ENCODE measurements at regions not wholly inside any gene's neighbourhood (a gene's known extent, or its start where the extent isn't known, plus 50 kb on each side); places are given as distances from the start of the nearest gene placed in this dataset.

- no peaks in the 10 kb centered on the region for H3K9me3 ChIP-seq (ENCODE audit: control extremely low read depth in 1 of 3, control insufficient read depth in 2 of 3, insufficient read depth in 1 of 3, low read length in 2 of 3)
- H3K4me1 ChIP-seq (ENCODE audit: control insufficient read depth in 2 of 2, insufficient read depth in 2 of 2, low read length in 2 of 2): no peaks in the 10 kb centered on the region
- CTCF ChIA-PET: no interaction called here
- no peak for TF ChIP-seq EZH2 (IDR thresholded peaks at IDR 0.05; ENCODE audit: borderline replicate concordance, insufficient read depth, low read depth, low read length, poor library complexity, severe bottlenecking)
- TF ChIP-seq CTCF (IDR thresholded peaks at IDR 0.05): no peak
- no peak overlapping the region for H2AFZ ChIP-seq (ENCODE audit: insufficient read depth, low read depth, low read length, poor library complexity, severe bottlenecking)
- POLR2A ChIA-PET: no interaction called here
- peaks cover 2% of the 10 kb centered on the region for H3K9me3 Mint-ChIP-seq (ENCODE audit: insufficient read depth)
- no peaks in the 10 kb centered on the region for H3K27me3 ChIP-seq (replicated peaks in 1 of 4; ENCODE audit: control extremely low read depth in 1 of 4, control insufficient read depth in 3 of 4, insufficient read depth in 4 of 4, low read length in 3 of 4)
- H3K4me3 ChIP-seq (ENCODE audit: control extremely low read depth in 1 of 5, extremely low read depth in 1 of 5, insufficient read depth in 1 of 5, low read depth in 2 of 5, low read length in 4 of 5): no peak overlapping the region
- no peaks in the 10 kb centered on the region for H3K79me2 ChIP-seq (ENCODE audit: control insufficient read depth, insufficient read depth, low read length)
- H3K9ac ChIP-seq (ENCODE audit: low read length): no peak overlapping the region
- H3K27ac ChIP-seq (ENCODE audit: low read length in 2 of 2): no peak overlapping the region
- DNase-seq (no peak), ATAC-seq (ENCODE audit: low read depth) (no peak)
- H3K4me2 ChIP-seq (replicated peaks; ENCODE audit: low read depth, low read length, poor library complexity, severe bottlenecking): no peak overlapping the region
- 75% methylated on average over 1 of the region's 3 CpGs for WGBS (ENCODE audit: insufficient coverage)
- no peak overlapping the region for H3K27ac Mint-ChIP-seq
- no peaks in the 10 kb centered on the region for H4K20me1 ChIP-seq (ENCODE audit: control insufficient read depth, insufficient read depth, low read length, poor library complexity, severe bottlenecking)
- H3K36me3 ChIP-seq (replicated peaks in 1 of 2; ENCODE audit: control extremely low read depth in 1 of 2, control insufficient read depth in 1 of 2, extremely low read depth in 1 of 2, insufficient read depth in 2 of 2, low read length in 1 of 2): no peaks in the 10 kb centered on the region
- H3K4me1 Mint-ChIP-seq: no peaks in the 10 kb centered on the region
- no peak overlapping the region for H3K4me3 Mint-ChIP-seq
- intact Hi-C loops (cut with micrococcal nuclease): no loop called here
- no peaks in the 10 kb centered on the region for H3K27me3 Mint-ChIP-seq
These were observed 1134.4 kb upstream of the TSPY4 start for GRCh38 chrY:8202837-8203236.

GRCh38 chrY:8241144-8241543 lies 1096.1 kb upstream of the TSPY4 start:
- no peaks in the 10 kb centered on the region for H3K9me3 Mint-ChIP-seq (ENCODE audit: insufficient read depth)
- no peaks in the 10 kb centered on the region for H3K9me3 ChIP-seq (ENCODE audit: control extremely low read depth in 1 of 3, control insufficient read depth in 2 of 3, insufficient read depth in 1 of 3, low read length in 2 of 3)
- CTCF ChIA-PET: no interaction called here
- DNase-seq (no peak), ATAC-seq (ENCODE audit: low read depth) (no peak)
- TF ChIP-seq EZH2 (IDR thresholded peaks at IDR 0.05; ENCODE audit: borderline replicate concordance, insufficient read depth, low read depth, low read length, poor library complexity, severe bottlenecking) (no peak), CTCF (IDR thresholded peaks at IDR 0.05) (no peak)
- 68% methylated on average over 3 of the region's 8 CpGs for whole genome bisulfite sequencing (ENCODE audit: insufficient coverage)
- H3K4me2 ChIP-seq (replicated peaks; ENCODE audit: low read depth, low read length, poor library complexity, severe bottlenecking): no peak overlapping the region
- no peaks in the 10 kb centered on the region for H3K79me2 ChIP-seq (ENCODE audit: control insufficient read depth, insufficient read depth, low read length)
- no peak overlapping the region for H2AFZ ChIP-seq (ENCODE audit: insufficient read depth, low read depth, low read length, poor library complexity, severe bottlenecking)
- H3K27me3 Mint-ChIP-seq: no peaks in the 10 kb centered on the region
- no peak overlapping the region for H3K4me3 Mint-ChIP-seq
- H3K9ac ChIP-seq (ENCODE audit: low read length): no peak overlapping the region
- H3K4me1 Mint-ChIP-seq: no peaks in the 10 kb centered on the region
- H4K20me1 ChIP-seq (ENCODE audit: control insufficient read depth, insufficient read depth, low read length, poor library complexity, severe bottlenecking): no peaks in the 10 kb centered on the region
- POLR2A ChIA-PET: no interaction called here
- no peaks in the 10 kb centered on the region for H3K27me3 ChIP-seq (replicated peaks in 1 of 4; ENCODE audit: control extremely low read depth in 1 of 4, control insufficient read depth in 3 of 4, insufficient read depth in 4 of 4, low read length in 3 of 4)
- intact Hi-C loops (cut with micrococcal nuclease): no loop called here
- no peak overlapping the region for H3K27ac Mint-ChIP-seq
- no peaks in the 10 kb centered on the region for H3K4me1 ChIP-seq (ENCODE audit: control insufficient read depth in 2 of 2, insufficient read depth in 2 of 2, low read length in 2 of 2)
- H3K27ac ChIP-seq (ENCODE audit: low read length in 2 of 2): no peak overlapping the region
- no peak overlapping the region for H3K4me3 ChIP-seq (ENCODE audit: control extremely low read depth in 1 of 5, extremely low read depth in 1 of 5, insufficient read depth in 1 of 5, low read depth in 2 of 5, low read length in 4 of 5)
- no peaks in the 10 kb centered on the region for H3K36me3 ChIP-seq (replicated peaks in 1 of 2; ENCODE audit: control extremely low read depth in 1 of 2, control insufficient read depth in 1 of 2, extremely low read depth in 1 of 2, insufficient read depth in 2 of 2, low read length in 1 of 2)
